GM12873 (cell line): ENCODE measurements at regions not wholly inside any gene's neighbourhood (a gene's known extent, or its start where the extent isn't known, plus 50 kb on each side); places are given as distances from the start of the nearest gene placed in this dataset.

ENCODE experiments used
- TF ChIP-seq, protein P1 (sequence below): IDR thresholded peaks from 2 replicates; pipeline ENCODE4 v1.5.1; 2012; ENCODE audit warnings: low read depth, mild to moderate bottlenecking, moderate library complexity, low read length, control low read depth; ENCODE audit not compliant: insufficient read depth; ENCODE audit errors: missing control alignments

GRCh38 chr22:47966316-47966715 lies 1203.9 kb downstream of the TBC1D22A start:
- TF ChIP-seq, protein P1, sequence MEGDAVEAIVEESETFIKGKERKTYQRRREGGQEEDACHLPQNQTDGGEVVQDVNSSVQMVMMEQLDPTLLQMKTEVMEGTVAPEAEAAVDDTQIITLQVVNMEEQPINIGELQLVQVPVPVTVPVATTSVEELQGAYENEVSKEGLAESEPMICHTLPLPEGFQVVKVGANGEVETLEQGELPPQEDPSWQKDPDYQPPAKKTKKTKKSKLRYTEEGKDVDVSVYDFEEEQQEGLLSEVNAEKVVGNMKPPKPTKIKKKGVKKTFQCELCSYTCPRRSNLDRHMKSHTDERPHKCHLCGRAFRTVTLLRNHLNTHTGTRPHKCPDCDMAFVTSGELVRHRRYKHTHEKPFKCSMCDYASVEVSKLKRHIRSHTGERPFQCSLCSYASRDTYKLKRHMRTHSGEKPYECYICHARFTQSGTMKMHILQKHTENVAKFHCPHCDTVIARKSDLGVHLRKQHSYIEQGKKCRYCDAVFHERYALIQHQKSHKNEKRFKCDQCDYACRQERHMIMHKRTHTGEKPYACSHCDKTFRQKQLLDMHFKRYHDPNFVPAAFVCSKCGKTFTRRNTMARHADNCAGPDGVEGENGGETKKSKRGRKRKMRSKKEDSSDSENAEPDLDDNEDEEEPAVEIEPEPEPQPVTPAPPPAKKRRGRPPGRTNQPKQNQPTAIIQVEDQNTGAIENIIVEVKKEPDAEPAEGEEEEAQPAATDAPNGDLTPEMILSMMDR = no peak

DNA sequence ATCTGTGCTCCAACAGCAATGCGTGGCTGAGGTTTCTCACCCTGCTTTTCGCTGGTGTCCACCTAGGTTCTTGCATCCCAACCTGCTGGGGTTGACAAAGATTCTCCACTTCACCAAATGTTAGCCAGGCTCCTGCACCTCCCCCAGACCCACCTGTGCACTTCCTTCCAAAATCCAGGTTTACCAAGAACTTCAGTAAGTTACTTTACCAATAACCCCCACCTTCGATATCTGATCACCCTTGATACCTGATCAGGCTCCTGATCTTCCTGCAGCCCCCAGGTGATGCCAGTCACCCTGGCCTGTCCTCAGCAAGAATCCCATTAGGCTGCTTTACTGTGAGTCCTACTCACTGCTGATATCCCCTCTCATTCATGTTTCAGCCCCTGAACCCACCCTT lies 1203.4 kb downstream of the TBC1D22A start:
- TF ChIP-seq, protein P1 = no peak

GRCh38 chr22:47965066-47965465 lies 1202.6 kb downstream of the TBC1D22A start:
- TF ChIP-seq, protein P1 = no peak

GRCh38 chr22:47963660-47964059 lies 1201.2 kb downstream of the TBC1D22A start:
- TF ChIP-seq, protein P1 = no peak

DNA sequence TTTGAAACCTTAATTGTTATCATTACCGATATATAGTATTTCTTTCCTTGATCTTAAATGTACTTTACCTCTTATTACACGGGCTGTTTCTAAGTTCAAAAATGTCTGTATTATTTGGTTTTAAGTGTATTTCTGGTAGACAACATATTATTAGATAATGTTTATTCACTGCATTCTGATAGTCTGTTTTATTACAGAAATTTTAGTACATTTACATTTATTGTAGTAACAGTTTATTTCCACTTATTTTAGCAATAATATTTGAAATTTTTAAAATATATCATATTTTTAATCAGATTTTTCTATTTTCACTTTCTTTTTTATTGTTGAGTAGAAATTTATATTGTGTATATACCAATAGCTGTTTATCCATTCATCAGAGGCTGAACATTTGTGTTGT lies 1195.2 kb downstream of the TBC1D22A start:
- TF ChIP-seq, protein P1 = no peak

GRCh38 chr22:47954107-47954506 lies 1191.7 kb downstream of the TBC1D22A start:
- TF ChIP-seq, protein P1 = no peak

DNA sequence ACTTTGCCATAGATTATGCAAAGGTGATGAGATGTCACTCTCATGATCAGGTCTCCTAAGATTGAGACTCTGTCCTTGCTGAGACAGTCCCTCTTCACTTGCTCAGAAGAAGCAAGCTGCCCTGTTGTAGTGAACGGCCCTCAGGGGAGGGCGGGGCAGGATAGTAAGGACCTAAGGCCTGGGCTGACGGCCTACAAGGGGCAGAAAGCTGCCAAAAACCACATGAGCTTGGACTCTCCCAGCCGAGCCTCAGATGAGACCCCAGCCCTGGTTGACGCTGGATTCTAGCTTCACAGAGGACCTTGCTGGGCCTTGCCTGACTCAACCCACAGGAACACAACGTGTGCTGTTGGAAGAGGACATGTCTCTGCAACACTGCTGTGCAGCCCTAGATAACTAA lies 1182.5 kb downstream of the TBC1D22A start:
- TF ChIP-seq, protein P1 = no peak
